ENCODE measurements at regions not wholly inside any gene's neighbourhood (a gene's known extent, or its start where the extent isn't known, plus 50 kb on each side); places are given as distances from the start of the nearest gene placed in this dataset.

GRCh38 chr18:78041218-78041617, 791.6 kb downstream of the GALR1 start:
- Histone ChIP-seq H4K20me1 (ENCODE audit: insufficient read depth, low read length) (no peaks in the 10 kb centered on the region), H3K4me3 (replicated peaks in 1 of 3; ENCODE audit: insufficient read depth in 1 of 3, low read depth in 2 of 3, low read length in 3 of 3) (no peak overlapping the region), H3K4me1 (ENCODE audit: insufficient read depth, low read length) (no peaks in the 10 kb centered on the region), H3K27ac (ENCODE audit: extremely low read length, insufficient read depth, low read length) (no peak overlapping the region), H2AFZ (ENCODE audit: low read length) (no peak overlapping the region), H3K9ac (ENCODE audit: insufficient read depth, low read depth, low read length) (no peak overlapping the region), H3K9me3 (ENCODE audit: low read length) (peaks cover 53% of the 10 kb centered on the region), H3K4me2 (ENCODE audit: low read depth, low read length) (no peak overlapping the region), H3K36me3 (replicated peaks in 1 of 2; ENCODE audit: control insufficient read depth in 1 of 2, insufficient read depth in 2 of 2, low read length in 2 of 2) (no peaks in the 10 kb centered on the region), H3K27me3 (ENCODE audit: control insufficient read depth in 1 of 2, insufficient read depth in 2 of 2, low read length in 2 of 2) (no peaks in the 10 kb centered on the region), H3K79me2 (ENCODE audit: insufficient read depth, low read length) (no peaks in the 10 kb centered on the region)
- POLR2A ChIA-PET = no interaction called here
- no peak for DNase-seq (ENCODE audit: low spot score)
- CTCF ChIA-PET (ENCODE audit: low intra/inter-chr PET ratio, low total read pairs) = no interaction called here
- 13% methylated on average over 1 of the region's 1 CpG for WGBS (ENCODE audit: low lambda C conversion rate)
- no peak for ATAC-seq
- in situ Hi-C loops (cut with HindIII; ENCODE audit: extremely low pct_ligation_motif_present, low pct_unique_long_range_greater_than_20kb) (no loop called here), intact Hi-C loops (cut with micrococcal nuclease; ENCODE audit: unreplicated experiment) (no loop called here)
- BruUV-seq (replicated peaks) = no TSS peak
- TF ChIP-seq GATA4 (IDR thresholded peaks at IDR 0.05; ENCODE audit: borderline replicate concordance, low read depth) (no peak), ZMYM4 (CRISPR knock-in tag; IDR thresholded peaks at IDR 0.05) (no peak), MTA1 (CRISPR knock-in tag; IDR thresholded peaks at IDR 0.05; ENCODE audit: borderline replicate concordance) (no peak), GTF2F1 (IDR thresholded peaks at IDR 0.05; ENCODE audit: low read length) (no peak), ZNF567 (CRISPR knock-in tag; IDR thresholded peaks at IDR 0.05; ENCODE audit: borderline replicate concordance) (no peak), ASH2L (IDR thresholded peaks at IDR 0.05; ENCODE audit: insufficient read length, low read depth, low read length) (no peak), SALL1 (CRISPR knock-in tag; IDR thresholded peaks at IDR 0.05) (no peak), KLF9 (CRISPR knock-in tag; IDR thresholded peaks at IDR 0.05; ENCODE audit: low read depth) (no peak), GMEB1 (CRISPR knock-in tag; IDR thresholded peaks at IDR 0.05; ENCODE audit: borderline replicate concordance) (no peak)
- FAIRE-seq = no peak

All from HepG2 (cell line).